Left ventricle myocardium inferior (tissue), 1 donor: ENCODE measurements at regions not wholly inside any gene's neighbourhood (a gene's known extent, or its start where the extent isn't known, plus 50 kb on each side); places are given as distances from the start of the nearest gene placed in this dataset.

Source experiments
- DNase-seq: peaks from one replicate; pipeline ENCODE4 v3.0.0-alpha.2; 2020
- H3K27ac ChIP-seq: fragments of 200-600 bp; replicated peaks from 2 replicates; pipeline ENCODE4 v1.8.0; 2021
- H3K27me3 ChIP-seq: fragments of 200-600 bp; 2 replicates; pipeline ENCODE4 v1.8.0; 2021; ENCODE audit warnings: low read depth
- H3K36me3 ChIP-seq: fragments of 200-600 bp; 2 replicates; pipeline ENCODE4 v1.8.0; 2021
- H3K4me1 ChIP-seq: fragments of 200-600 bp; 2 replicates; pipeline ENCODE4 v1.8.0; 2021
- H3K4me3 ChIP-seq: fragments of 200-600 bp; 2 replicates; pipeline ENCODE4 v1.8.0; 2021; ENCODE audit warnings: mild to moderate bottlenecking, moderate library complexity
- H3K9me3 ChIP-seq: fragments of 200-600 bp; replicated peaks from 2 replicates; pipeline ENCODE4 v1.8.0; 2021
- intact Hi-C: fragments of 100-400 bp; cut with micrococcal nuclease; formaldehyde crosslinking; loops from one replicate; pipeline ENCODE4 v1.11.0; 2022
- TF ChIP-seq, protein P1 (sequence below): fragments of 200-600 bp; IDR thresholded peaks from 2 replicates; pipeline ENCODE4 v1.8.0; 2021; ENCODE audit warnings: antibody characterized with exemption, mild to moderate bottlenecking, borderline replicate concordance
- donor health status: DM: no; HTN: yes; CAD: no; lungs with severe emphysema.

DNA sequence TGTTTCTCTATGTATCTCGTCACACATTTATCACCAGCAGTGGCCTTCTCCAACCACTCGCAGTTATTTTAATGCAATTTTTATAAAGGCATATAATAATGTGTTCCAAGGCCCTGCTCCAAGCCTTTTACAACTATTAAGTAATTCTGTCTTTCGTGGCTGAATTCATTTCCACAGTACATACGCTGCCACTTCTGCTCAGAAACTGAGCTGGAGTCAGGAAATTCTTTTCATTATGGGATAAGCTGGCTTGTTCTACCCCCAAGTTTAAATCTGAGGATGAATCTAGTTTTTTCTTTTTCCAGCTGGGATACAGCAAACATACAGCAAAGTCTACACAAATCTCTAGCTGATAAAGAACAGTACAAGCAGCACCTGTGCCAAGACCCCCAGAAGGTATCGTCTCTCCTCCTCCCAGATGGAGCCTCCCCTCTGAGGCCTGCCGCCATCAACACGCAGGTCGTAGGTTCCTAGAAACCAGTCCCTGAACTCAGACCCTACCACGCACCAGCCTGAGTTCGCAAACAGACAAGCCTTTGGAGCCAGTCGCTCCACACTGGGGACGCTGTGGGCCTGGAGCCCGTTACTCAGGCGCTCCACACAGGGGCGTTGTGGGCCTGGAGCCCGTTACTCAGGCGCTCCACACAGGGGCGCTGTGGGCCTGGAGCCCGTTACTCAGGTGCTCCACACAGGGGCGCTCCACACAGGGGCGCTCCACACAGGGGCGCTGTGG, 263.5 kb downstream of the THBS2 start:
- Histone ChIP-seq H3K4me3 (no peak overlapping the region), H3K27ac (no peak overlapping the region), H3K27me3 (peaks cover 5% of the 10 kb centered on the region), H3K36me3 (no peaks in the 10 kb centered on the region), H3K9me3 (no peaks in the 10 kb centered on the region), H3K4me1 (no peaks in the 10 kb centered on the region)
- DNase-seq: no peak
- intact Hi-C loops: no loop called here
- TF ChIP-seq, protein P1, sequence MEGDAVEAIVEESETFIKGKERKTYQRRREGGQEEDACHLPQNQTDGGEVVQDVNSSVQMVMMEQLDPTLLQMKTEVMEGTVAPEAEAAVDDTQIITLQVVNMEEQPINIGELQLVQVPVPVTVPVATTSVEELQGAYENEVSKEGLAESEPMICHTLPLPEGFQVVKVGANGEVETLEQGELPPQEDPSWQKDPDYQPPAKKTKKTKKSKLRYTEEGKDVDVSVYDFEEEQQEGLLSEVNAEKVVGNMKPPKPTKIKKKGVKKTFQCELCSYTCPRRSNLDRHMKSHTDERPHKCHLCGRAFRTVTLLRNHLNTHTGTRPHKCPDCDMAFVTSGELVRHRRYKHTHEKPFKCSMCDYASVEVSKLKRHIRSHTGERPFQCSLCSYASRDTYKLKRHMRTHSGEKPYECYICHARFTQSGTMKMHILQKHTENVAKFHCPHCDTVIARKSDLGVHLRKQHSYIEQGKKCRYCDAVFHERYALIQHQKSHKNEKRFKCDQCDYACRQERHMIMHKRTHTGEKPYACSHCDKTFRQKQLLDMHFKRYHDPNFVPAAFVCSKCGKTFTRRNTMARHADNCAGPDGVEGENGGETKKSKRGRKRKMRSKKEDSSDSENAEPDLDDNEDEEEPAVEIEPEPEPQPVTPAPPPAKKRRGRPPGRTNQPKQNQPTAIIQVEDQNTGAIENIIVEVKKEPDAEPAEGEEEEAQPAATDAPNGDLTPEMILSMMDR: no peak

DNA sequence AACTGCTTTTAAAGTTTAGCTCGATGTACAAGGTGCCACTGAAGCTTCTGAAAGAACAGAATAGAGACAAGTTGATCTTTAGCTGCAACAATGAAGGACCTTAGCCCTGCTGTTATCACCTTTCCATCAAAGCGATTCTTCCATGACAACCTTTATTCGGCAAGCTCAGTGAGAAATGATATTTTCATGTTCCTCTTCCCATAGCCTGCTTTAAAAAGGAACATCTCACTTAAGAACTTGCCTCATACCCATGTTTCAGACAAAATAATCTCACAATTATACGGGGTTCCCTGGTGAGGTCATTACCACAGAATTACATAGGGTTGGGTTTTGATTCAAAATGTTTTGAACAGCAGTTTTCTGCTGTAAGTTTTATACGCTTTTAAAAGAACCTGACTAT, 264.2 kb downstream of the THBS2 start:
- no peaks in the 10 kb centered on the region for H3K36me3 ChIP-seq
- H3K4me1 ChIP-seq: no peaks in the 10 kb centered on the region
- TF ChIP-seq, protein P1: no peak
- no peak overlapping the region for H3K27ac ChIP-seq
- DNase-seq: no peak
- intact Hi-C loops: no loop called here
- peaks cover 5% of the 10 kb centered on the region for H3K27me3 ChIP-seq
- no peaks in the 10 kb centered on the region for H3K9me3 ChIP-seq
- no peak overlapping the region for H3K4me3 ChIP-seq

- peaks cover 5% of the 10 kb centered on the region for H3K27me3 ChIP-seq
- no peak overlapping the region for H3K27ac ChIP-seq
- TF ChIP-seq, protein P1: no peak
- H3K9me3 ChIP-seq: no peaks in the 10 kb centered on the region
- intact Hi-C loops: no loop called here
- H3K4me3 ChIP-seq: no peak overlapping the region
- no peaks in the 10 kb centered on the region for H3K36me3 ChIP-seq
- H3K4me1 ChIP-seq: no peaks in the 10 kb centered on the region
- DNase-seq: no peak
Measured at GRCh38 chr6:168988801-168989200, 264.8 kb downstream of the THBS2 start.

- Histone ChIP-seq H3K27ac (no peak overlapping the region), H3K4me3 (no peak overlapping the region)
Measured at GRCh38 chr6:168988280-168988679, 265.4 kb downstream of the THBS2 start.

DNA sequence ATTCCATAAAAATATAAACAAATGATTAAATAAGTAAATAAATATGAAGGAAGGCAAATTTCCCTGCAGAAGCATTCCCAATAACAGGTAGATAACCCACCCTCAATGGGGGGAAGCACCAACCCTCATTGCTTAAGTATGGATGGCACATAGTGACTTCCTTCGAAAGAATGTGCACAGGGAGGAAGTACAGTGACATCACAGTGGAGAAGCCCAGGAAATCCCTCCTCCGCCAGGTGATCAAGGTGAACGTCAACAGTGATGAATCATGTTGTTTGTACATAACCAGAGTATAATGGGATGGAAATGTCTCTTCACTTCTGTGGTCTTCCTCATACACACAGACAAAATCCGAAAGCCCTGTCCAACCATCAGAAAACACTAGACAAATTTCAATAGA, 267.9 kb downstream of the THBS2 start:
- Histone ChIP-seq H3K4me1 (no peaks in the 10 kb centered on the region), H3K27ac (no peak overlapping the region), H3K4me3 (no peak overlapping the region), H3K27me3 (peaks cover 5% of the 10 kb centered on the region), H3K9me3 (peaks cover 18% of the 10 kb centered on the region), H3K36me3 (no peaks in the 10 kb centered on the region)
- intact Hi-C loops: no loop called here
- TF ChIP-seq, protein P1: no peak
- DNase-seq: no peak

More at GRCh38 chr6:168988280-168988679, 265.4 kb downstream of the THBS2 start:
- intact Hi-C loops: no loop called here
- H3K4me1 ChIP-seq: no peaks in the 10 kb centered on the region
- peaks cover 5% of the 10 kb centered on the region for H3K27me3 ChIP-seq
- DNase-seq: no peak
- no peaks in the 10 kb centered on the region for H3K36me3 ChIP-seq
- no peaks in the 10 kb centered on the region for H3K9me3 ChIP-seq
- TF ChIP-seq, protein P1: no peak
